Amygdala (tissue), 56 donors: ENCODE measurements at regions not wholly inside any gene's neighbourhood (a gene's known extent, or its start where the extent isn't known, plus 50 kb on each side); places are given as distances from the start of the nearest gene placed in this dataset.
A peak's percentile ranks its signal among the peaks of the same experiment; 100 is the strongest.

Source experiments
- DNase-seq, 56 donors: peaks; one replicate each; lab custom pipeline; 2025; lab: John Stamatoyannopoulos, UW

GRCh38 chr2:134128746-134129145 is 125.1 kb upstream of the MGAT5 start:
- no peak for DNase-seq

GRCh38 chr2:134129900-134130537 is 123.9 kb upstream of the MGAT5 start:
- DNase-seq: no peak

- no peak for DNase-seq
Measured at GRCh38 chr2:134131681-134132489, 122.0 kb upstream of the MGAT5 start.

DNA sequence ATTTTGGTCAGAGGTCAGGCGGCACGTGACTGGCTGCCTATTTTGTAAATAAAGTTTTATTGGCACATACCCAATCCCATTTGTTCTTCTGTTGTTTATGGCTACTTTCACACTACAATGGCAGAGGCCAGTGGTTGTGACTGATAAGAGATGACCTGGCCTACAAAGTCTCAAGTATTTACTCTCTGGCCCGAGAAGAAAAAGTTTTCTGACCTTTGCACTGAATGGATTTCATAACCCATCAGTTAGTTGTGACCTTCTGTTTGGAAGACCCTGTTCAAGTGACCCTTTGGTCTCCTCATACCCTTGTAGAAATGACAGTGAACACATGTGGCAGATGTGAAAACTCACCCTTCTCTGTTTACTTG is 121.4 kb upstream of the MGAT5 start:
- no peak for DNase-seq

GRCh38 chr2:134133622-134134312 is 120.1 kb upstream of the MGAT5 start:
- DNase-seq: no peak

GRCh38 chr2:134134313-134134706 is 119.6 kb upstream of the MGAT5 start:
- DNase-seq: no peak

- no peak for DNase-seq
Measured at GRCh38 chr2:134134827-134135226, 119.0 kb upstream of the MGAT5 start.

DNA sequence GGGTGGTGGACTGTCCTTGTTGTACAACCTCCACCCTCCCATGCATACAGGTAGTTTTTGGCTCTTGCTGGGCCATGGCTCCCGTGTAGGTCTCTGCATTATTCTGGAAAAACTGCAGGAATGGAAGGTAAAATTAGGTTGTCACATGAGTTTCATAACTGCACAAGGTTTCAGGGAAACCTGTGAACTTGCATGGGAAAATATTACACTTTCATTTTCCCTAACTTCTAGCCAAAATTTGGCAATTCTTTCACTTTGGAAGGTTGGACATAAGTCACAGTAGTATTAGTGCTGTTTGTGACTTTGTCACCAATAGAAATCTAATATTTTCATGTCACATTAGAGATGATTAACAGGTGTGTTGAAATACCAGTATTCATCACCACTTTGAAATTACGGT is 118.1 kb upstream of the MGAT5 start:
- no peak for DNase-seq

- DNase-seq: no peak
Measured at GRCh38 chr2:134136731-134137130, 117.1 kb upstream of the MGAT5 start.

GRCh38 chr2:134137182-134137611 is 116.7 kb upstream of the MGAT5 start:
- DNase-seq: peak in 2 of 56 donors; percentile 14 to 26

DNA sequence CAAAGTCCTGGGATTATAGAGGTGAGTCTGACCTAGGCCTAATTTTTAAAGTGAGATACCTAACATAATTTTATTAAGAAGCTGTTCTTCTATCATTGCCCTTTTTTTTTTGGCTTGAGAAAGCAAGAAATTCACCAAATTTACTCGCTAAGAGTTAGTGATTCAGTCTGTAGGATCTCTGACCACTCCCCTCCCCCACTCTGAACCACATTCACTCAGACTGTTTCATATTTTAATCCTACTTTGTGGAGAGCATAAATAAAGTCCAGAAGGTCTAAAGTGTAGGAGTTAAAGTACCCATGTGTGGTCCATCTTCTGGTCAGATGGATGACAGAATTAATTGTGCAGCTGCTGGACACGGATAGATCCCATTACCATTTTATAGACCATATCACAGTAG is 115.8 kb upstream of the MGAT5 start:
- no peak for DNase-seq

GRCh38 chr2:134139611-134140010 is 114.3 kb upstream of the MGAT5 start:
- DNase-seq: no peak

DNA sequence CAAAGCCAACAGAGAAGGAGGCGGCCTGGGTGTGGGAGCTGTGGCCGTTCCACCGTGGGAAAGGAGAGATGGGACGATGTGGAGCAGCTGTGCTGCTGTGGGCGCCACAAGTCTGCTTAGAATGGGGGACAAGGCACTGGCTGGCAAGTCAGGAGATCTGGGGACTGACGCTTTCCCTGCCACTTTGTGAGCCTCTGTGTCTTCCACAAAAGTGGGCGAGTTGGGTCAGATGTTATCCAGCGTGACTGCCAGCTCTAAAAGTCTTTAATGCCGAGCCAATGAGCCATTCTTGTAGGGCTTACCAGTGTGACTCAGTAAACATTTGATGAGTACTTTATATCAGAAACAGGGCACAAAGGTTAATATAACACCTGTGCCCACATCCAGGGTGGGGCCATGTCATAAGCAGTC is 113.6 kb upstream of the MGAT5 start:
- peak in 35 of 56 donors; percentile 13 to 78 (median 44) for DNase-seq

DNA sequence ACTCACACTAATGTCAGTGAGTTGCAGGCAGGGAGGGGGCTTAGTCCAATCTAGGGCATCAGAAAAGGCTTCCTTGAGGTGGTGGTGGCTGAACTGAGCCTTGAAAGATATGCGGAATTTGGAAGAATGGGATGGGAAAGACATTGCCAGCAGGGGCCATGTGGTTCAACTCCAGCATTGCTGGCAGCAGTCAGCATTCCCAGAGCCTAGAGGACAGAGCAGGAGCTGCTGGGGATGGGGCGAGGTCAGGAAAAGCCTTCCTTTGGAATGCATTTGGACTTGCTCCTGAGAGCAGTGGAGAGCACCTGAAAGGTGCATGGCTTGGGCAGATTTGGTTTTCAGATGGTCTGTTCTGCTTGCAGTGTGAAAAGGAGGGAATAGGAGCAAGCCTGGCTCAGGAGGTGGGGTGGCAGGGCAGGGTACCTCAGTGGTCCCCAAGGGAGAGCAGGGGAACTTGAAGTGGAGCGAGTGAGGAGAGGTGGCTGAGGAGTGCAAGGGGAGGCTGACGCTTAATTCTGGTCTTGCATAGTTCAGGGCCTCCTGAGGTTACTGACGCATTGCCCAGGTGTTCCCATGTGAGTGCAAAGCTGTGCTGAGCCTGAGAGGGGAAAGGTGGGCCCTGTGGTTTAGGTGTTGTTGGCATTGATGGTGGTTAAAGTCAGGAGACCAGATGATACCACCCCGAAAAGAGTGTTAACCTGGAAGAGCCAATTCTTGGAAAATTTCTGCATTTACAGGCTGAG is 112.1 kb upstream of the MGAT5 start:
- no peak for DNase-seq

DNA sequence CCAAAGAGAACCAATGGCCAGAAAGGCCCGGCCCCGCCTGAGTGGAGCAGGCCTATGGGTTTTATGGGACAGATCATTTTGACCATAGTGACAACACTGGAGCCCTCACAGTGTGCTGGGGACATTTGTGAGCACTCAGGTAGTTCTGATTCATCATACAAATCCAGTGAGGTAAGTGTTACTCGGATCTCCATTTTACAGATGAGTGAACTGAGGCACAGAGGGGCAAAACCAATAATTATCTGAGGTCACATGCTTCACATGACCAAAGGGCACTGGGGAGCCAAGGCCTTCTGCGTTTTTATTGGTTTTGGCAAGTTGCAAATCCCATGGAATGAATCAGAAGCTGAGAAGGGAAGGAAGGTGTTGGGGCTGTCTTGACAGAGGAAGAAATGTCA is 111.5 kb upstream of the MGAT5 start:
- DNase-seq: no peak

DNA sequence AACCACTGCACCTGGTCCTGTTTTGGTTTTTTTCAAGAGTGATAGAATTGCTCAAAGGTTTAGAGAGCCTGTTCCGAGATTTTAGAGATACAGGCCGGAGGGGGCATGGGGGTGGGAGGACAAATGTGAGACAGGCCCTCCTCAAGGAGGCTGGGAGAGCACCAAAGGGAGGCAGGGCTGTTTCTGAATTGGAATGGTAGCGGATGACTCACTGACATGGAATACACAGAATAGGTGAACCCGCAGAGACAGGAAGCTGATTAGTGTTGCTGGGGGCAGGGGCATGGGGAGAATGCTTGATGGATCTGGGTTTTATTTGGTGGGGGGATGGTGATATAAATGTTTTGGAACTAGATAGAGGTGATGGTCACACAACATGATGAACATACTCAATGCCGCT is 111.0 kb upstream of the MGAT5 start:
- DNase-seq: no peak

DNA sequence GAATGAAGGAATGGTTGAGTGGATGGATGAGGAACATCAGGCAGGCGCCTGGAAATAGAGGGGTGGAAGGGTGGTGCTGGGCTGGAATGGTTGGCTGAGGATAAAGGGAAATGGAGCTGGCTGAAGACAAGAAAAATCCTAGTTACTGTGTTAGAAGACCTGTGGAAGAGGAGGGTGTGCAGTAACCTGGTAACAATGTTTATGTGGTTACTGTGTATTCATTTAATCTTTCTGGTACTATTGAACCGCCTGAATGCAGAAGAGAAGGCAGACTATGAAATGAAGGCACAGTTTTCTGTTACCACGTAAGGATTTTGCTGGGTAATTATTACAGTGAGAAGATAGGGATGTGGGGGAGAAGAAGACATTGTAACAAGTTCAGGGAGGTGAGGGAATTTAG is 110.3 kb upstream of the MGAT5 start:
- no peak for DNase-seq

DNA sequence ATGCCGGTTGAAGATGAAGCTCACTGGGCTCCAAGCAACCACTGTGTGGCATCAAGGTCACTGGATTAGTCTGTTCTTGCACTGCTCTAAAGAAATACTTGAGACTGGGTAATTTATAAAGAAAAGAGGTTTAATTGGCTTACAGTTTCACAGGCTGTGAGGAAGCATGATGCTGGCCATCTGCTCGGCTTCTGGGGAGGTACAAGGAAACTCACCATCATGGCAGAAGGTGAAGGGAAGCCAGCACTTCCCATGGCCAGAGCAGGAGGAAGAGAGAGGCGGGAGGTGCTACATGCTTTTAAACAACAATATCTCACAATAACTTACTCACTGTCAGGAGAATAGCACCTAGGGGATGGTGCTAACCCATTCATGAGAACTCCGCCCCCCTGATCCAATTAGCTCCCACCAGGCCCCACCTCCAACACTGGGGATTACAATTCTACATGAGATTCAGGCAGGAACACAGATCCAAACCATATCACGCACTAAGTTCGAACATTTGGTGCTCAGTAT is 109.7 kb upstream of the MGAT5 start:
- DNase-seq: no peak

DNA sequence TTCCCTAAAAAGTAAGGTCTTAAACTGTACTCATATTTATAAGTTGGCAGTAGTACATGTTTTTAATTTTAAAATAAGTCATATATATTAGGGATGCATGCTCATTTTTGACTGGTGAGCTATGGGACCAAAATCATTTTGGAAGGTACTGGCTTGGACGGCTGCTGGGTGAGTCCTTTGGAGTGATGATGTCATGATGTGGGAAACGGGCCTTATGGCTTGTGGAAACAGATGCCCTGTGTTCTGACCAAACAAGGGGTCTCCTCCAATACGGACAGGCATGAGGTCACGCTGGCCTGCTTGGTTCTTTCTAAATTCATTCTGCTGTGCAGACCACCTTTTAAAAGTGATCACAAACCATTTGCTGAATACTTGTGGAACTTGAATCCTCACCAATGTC is 109.2 kb upstream of the MGAT5 start:
- DNase-seq: no peak

GRCh38 chr2:134145519-134145918 is 108.4 kb upstream of the MGAT5 start:
- no peak for DNase-seq

- DNase-seq: no peak
Measured at GRCh38 chr2:134146161-134146560, 107.7 kb upstream of the MGAT5 start.
